Germinal center (tissue), 1 donor: ENCODE measurements at regions not wholly inside any gene's neighbourhood (a gene's known extent, or its start where the extent isn't known, plus 50 kb on each side); places are given as distances from the start of the nearest gene placed in this dataset.

Experiments
- DNase-seq: peaks from one replicate; pipeline ENCODE4 v3.0.0; 2012; ENCODE audit warnings: mixed read lengths, low spot score

GRCh38 chr12:127358888-127359287, 908.1 kb upstream of the TMEM132C start:
- DNase-seq: no peak

GRCh38 chr12:127360580-127360979, 906.4 kb upstream of the TMEM132C start:
- DNase-seq: no peak

- no peak for DNase-seq
These were observed 904.8 kb upstream of the TMEM132C start for GRCh38 chr12:127362121-127362520.

GRCh38 chr12:127363392-127363791, 903.6 kb upstream of the TMEM132C start:
- no peak for DNase-seq

- no peak for DNase-seq
These were observed 893.4 kb upstream of the TMEM132C start for GRCh38 chr12:127373559-127373958.

GRCh38 chr12:127374447-127374846, 892.5 kb upstream of the TMEM132C start:
- DNase-seq: no peak

- DNase-seq: peak; percentile 36
These were observed 885.8 kb upstream of the TMEM132C start for GRCh38 chr12:127381043-127381668.

GRCh38 chr12:127381681-127382080, 885.3 kb upstream of the TMEM132C start:
- no peak for DNase-seq

GRCh38 chr12:127383281-127383680, 883.7 kb upstream of the TMEM132C start:
- no peak for DNase-seq

- DNase-seq: no peak
These were observed 880.2 kb upstream of the TMEM132C start for GRCh38 chr12:127386723-127387122.

- DNase-seq: no peak
These were observed 878.0 kb upstream of the TMEM132C start for GRCh38 chr12:127388985-127389384.

- DNase-seq: no peak
These were observed 877.0 kb upstream of the TMEM132C start for GRCh38 chr12:127389923-127390322.

GRCh38 chr12:127393465-127393864, 873.5 kb upstream of the TMEM132C start:
- no peak for DNase-seq

GRCh38 chr12:127393896-127394295, 873.1 kb upstream of the TMEM132C start:
- DNase-seq: no peak

GRCh38 chr12:127396734-127397133, 870.2 kb upstream of the TMEM132C start:
- DNase-seq: no peak

- no peak for DNase-seq
These were observed 868.8 kb upstream of the TMEM132C start for GRCh38 chr12:127398016-127398710.

- no peak for DNase-seq
These were observed 867.5 kb upstream of the TMEM132C start for GRCh38 chr12:127399451-127399850.

- DNase-seq: no peak
These were observed 866.7 kb upstream of the TMEM132C start for GRCh38 chr12:127400221-127400620.

- no peak for DNase-seq
These were observed 866.0 kb upstream of the TMEM132C start for GRCh38 chr12:127401005-127401404.

- DNase-seq: no peak
These were observed 865.4 kb upstream of the TMEM132C start for GRCh38 chr12:127401536-127401935.

GRCh38 chr12:127411166-127411915, 855.6 kb upstream of the TMEM132C start:
- DNase-seq: no peak

GRCh38 chr12:127411981-127412380, 855.0 kb upstream of the TMEM132C start:
- no peak for DNase-seq

GRCh38 chr12:127412866-127413265, 854.1 kb upstream of the TMEM132C start:
- DNase-seq: no peak
